ENCODE measurements at regions not wholly inside any gene's neighbourhood (a gene's known extent, or its start where the extent isn't known, plus 50 kb on each side); places are given as distances from the start of the nearest gene placed in this dataset.

GRCh38 chr11:76275446-76275845 is 69.1 kb upstream of the WNT11 start:
- no peak overlapping the region for H3T11ph ChIP-seq (ENCODE audit: low read length)
- Mint-ChIP-seq H3K9me3 (peaks cover 3 to 12% of the 10 kb centered on the region in 2 experiments; a peak in 3 of 5 replicates), H3K27me3 (ENCODE audit: low read depth) (peaks cover 20% of the 10 kb centered on the region), H3K4me1 (peaks cover 20 to 21% of the 10 kb centered on the region in 2 experiments), H3K27ac (no peak overlapping the region; a peak in 1 of 7 replicates), H3K4me3 (no peak overlapping the region), H3K36me3 (ENCODE audit: insufficient read depth in 1 of 3, low read depth in 3 of 3) (peaks cover 0 to 6% (median 0%) of the 10 kb centered on the region in 3 experiments; a peak in 3 of 7 replicates)
- no peak overlapping the region for H3K4me2 ChIP-seq (ENCODE audit: insufficient read depth, insufficient read length, low read length)
- TF ChIP-seq CTCF (conservative IDR thresholded peaks at IDR 0.05), result no peak
- no peak overlapping the region for H2AK5ac ChIP-seq (ENCODE audit: insufficient read length, low read length)
- no peaks in the 10 kb centered on the region for H3K27me3 ChIP-seq (ENCODE audit: insufficient read depth, low read length)
- no peaks in the 10 kb centered on the region for H3K79me2 ChIP-seq (ENCODE audit: insufficient read depth, low read length)
- H4K5ac ChIP-seq (ENCODE audit: insufficient read length, low read depth, low read length), result no peak overlapping the region
- no CpG with 5 or more reads among the region's 7 CpGs for WGBS (ENCODE audit: extremely low coverage, insufficient read length, low lambda C conversion rate)
- no peak overlapping the region for H3K27ac ChIP-seq (ENCODE audit: insufficient read length, low read depth, low read length)
- no peaks in the 10 kb centered on the region for H3K79me1 ChIP-seq (ENCODE audit: insufficient read depth, low read depth, low read length, poor library complexity, severe bottlenecking)
- H3K56ac ChIP-seq (ENCODE audit: insufficient read length, low read depth, low read length), result no peak overlapping the region
- H3K9ac ChIP-seq (ENCODE audit: extremely low read depth, insufficient read length, low read length), result no peak overlapping the region
- no peak overlapping the region for H2AFZ ChIP-seq (ENCODE audit: low read length)
- no peak overlapping the region for H3K23ac ChIP-seq (ENCODE audit: insufficient read length, low read depth, low read length)
- no peak overlapping the region for H3K14ac ChIP-seq (ENCODE audit: insufficient read depth, low read length)
- no peak overlapping the region for H4K91ac ChIP-seq (ENCODE audit: insufficient read length, low read depth, low read length)
- peaks cover 2% of the 10 kb centered on the region; the same call in 1 of the 2 replicates for H3K4me1 ChIP-seq (ENCODE audit: insufficient read depth, low read length)
- H2BK5ac ChIP-seq (ENCODE audit: insufficient read length, low read length), result no peak overlapping the region
- DNase-seq, result no peak
- H3K23me2 ChIP-seq (ENCODE audit: insufficient read length, low read depth, low read length, poor library complexity, severe bottlenecking), result no peaks in the 10 kb centered on the region
- no peak overlapping the region for H2BK120ac ChIP-seq (ENCODE audit: low read depth, low read length, poor library complexity, severe bottlenecking)
- no peak overlapping the region for H2BK12ac ChIP-seq (ENCODE audit: insufficient read length, low read depth, low read length)
- H3K9me3 ChIP-seq (ENCODE audit: control insufficient read depth, low read depth, low read length), result peaks cover 7% of the 10 kb centered on the region
- H4K20me1 ChIP-seq (ENCODE audit: control insufficient read depth, insufficient read depth, insufficient read length), result no peaks in the 10 kb centered on the region
- H2BK20ac ChIP-seq (ENCODE audit: low read depth, low read length, poor library complexity, severe bottlenecking), result no peak overlapping the region
- no peak overlapping the region for H2BK15ac ChIP-seq (ENCODE audit: low read depth, low read length)
- no peak overlapping the region for H4K8ac ChIP-seq (replicated peaks; ENCODE audit: insufficient read length, low read depth, low read length)
- H3K18ac ChIP-seq (ENCODE audit: insufficient read length, low read depth, low read length), result no peak overlapping the region
- H3K4ac ChIP-seq (ENCODE audit: low read depth, low read length), result no peak overlapping the region

Data from H9 (cell line).